AG08396 (cell line): ENCODE measurements at regions not wholly inside any gene's neighbourhood (a gene's known extent, or its start where the extent isn't known, plus 50 kb on each side); places are given as distances from the start of the nearest gene placed in this dataset.
"Not testable (repeated sequence)": the region's sequence is repeated elsewhere in the genome, so short reads cannot be mapped to it uniquely, and the experiment has no call there.

Experiments used
- DNase-seq: peaks from one replicate; pipeline ENCODE4 v3.0.0; 2012; ENCODE audit warnings: low spot score, mixed read lengths

- DNase-seq = no peak
Observed at GRCh38 chr5:27130587-27130986, 92.2 kb upstream of the CDH9 start.

DNA sequence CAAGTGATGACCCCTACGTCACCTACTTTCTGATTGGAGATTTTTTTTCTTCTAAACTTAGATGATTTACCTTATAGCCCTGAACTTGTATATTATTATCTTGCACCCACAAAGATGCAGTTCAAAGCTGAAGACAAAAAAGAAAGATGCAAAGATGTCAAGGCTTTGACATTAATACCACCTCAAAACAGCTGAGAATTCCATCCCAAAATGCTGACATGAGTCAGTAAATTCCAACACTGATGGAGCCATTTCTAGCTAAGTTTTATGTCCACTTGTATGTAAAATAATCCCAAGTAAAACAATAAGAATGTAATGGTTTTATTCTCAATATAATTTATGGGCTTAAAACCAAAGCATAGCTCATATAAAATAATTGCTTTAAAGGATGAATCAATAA, 91.5 kb upstream of the CDH9 start:
- no peak for DNase-seq

DNA sequence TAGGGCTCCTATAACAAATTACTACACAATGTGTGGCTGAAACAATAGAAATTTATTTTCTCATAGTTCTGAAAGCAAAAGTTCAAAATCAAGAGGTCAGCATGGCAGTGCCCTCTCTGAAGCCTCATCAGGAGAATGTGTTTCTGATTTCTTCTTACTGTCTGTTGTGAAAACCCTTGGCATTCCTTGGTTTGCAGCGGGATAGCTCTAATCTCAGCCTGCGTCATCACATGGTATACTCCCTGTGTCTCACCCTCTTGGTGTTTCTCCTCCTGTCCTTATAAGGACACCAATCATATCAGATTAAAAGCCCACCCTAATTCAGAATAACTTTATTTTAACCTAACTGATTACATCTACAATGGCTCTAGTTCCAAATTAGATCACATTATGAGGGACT, 87.5 kb upstream of the CDH9 start:
- no peak for DNase-seq

DNA sequence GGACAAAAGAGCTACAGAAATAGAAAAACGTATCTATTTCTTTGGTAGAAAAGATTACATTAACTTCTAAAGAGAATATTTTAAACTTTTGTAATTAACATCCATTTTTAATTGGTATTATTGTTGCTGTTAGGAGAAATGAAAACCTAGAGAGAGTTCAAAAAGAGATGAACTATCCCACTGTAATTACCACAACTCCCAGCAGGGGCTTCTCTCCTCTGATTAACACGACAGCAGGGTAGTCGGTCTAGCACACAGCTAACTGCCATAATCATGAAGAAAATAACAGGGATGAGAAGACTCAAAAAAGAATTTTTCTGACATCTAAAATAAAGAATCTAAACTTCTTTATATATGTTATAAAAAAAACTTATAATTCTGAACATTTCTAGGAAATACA, 86.2 kb upstream of the CDH9 start:
- no peak for DNase-seq

DNA sequence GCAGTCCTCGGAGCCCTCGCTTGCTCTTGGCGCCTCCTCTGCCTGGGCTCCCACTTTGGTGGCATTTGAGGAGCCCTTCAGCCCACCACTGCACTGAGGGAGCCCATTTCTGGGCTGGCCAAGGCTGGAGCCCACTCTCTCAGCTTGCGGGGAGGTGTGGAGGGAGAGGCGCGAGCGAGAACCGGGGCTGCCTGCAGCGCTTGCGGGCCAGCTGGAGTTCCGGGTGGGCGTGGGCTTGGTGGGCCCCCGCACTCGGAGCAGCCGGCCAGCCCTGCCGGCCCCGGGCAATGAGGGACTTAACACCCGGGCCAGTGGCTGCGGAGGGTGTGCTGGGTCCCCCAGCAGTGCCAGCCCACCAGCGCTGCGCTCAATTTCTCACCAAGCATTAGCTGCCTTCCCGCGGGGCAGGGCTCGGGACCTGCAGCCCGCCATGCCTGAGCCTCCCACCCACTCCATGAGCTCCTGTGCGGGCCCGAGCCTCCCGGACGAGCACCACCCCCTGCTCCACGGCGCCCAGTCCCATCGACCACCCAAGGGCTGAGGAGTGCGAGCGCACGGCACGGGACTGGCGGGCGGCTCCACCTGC, 81.4 kb upstream of the CDH9 start:
- not testable (repeated sequence) for DNase-seq

DNA sequence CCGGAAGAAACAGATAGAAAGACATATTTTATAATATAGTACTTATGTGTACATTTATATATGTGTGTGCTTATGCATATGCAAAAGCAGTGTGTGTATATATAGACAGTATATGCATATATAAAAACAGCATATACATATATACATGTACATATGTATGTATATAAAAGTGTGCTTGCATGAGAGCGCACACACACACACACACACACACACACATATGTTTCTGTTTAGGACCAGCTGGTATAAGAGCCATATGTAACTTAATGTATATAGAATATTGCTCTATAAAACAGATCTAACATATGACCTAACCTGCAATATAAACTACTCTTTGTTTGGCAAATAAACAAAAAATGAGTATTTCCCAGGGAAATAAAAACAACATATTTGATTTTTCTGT, 65.1 kb upstream of the CDH9 start:
- DNase-seq = no peak

GRCh38 chr5:27095761-27096160, 57.4 kb upstream of the CDH9 start:
- not testable (repeated sequence) for DNase-seq

DNA sequence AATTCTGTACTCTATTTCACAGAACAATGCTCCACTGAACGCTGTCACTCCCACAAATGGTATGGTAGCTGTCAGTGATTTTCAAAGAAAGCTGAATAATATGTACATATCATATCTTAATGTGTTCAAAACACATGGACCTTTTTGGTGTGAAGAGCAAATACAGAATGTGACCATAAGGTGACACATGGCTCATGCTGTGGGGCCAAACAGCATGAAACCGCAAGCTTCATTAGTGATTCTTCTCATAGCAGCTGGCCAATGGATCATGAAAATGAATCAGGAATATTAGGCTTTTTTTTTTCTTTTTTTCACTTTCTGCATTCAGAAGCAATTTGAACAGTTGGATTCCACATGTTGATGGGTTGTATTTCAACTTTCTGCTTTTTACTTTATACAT, 54.9 kb upstream of the CDH9 start:
- no peak for DNase-seq

- DNase-seq = no peak
Observed at GRCh38 chr5:27091858-27092257, 53.5 kb upstream of the CDH9 start.

- DNase-seq = not testable (repeated sequence)
Observed at GRCh38 chr5:27088822-27089221, 50.4 kb upstream of the CDH9 start.
